ENCODE measurements at regions not wholly inside any gene's neighbourhood (a gene's known extent, or its start where the extent isn't known, plus 50 kb on each side); places are given as distances from the start of the nearest gene placed in this dataset.

- H3K14ac ChIP-seq (ENCODE audit: low read length), result no peak overlapping the region
Observed at GRCh38 chr5:17157916-17158529, 59.4 kb upstream of the BASP1 start.

DNA sequence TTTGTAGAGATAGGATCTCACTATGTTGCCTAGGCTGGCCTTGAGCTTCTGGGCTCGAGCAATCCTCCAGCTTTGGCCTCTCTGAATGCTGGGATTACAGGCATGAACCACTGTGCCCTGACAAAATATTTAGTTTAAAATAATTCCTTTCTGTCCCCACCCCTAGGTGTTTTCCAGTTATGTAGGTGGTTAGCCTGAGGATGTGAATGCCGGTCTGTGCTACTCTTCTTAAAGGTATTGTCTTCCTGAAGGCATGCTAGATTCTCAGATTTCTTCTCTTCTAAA lies 56.7 kb upstream of the BASP1 start:
- no peak overlapping the region for H2AFZ ChIP-seq (ENCODE audit: insufficient read depth, low read length, poor library complexity)
- no peak overlapping the region for H3K27ac ChIP-seq (ENCODE audit: low read depth, low read length)
- H2AK5ac ChIP-seq (ENCODE audit: low read length), result no peak overlapping the region
- peaks cover 0 to 5% of the 10 kb centered on the region in 2 experiments for H3K4me1 ChIP-seq (ENCODE audit: control insufficient read depth in 1 of 2, insufficient read depth in 2 of 2, low read length in 2 of 2)
- no peaks in the 10 kb centered on the region for H3K27me3 ChIP-seq (ENCODE audit: insufficient read depth, low read length)
- no peaks in the 10 kb centered on the region for H3K36me3 ChIP-seq (ENCODE audit: control insufficient read depth in 1 of 2, insufficient read depth in 2 of 2, low read length in 2 of 2)
- no peak overlapping the region for H3K4me3 ChIP-seq (ENCODE audit: low read depth, low read length)
- H4K12ac ChIP-seq (ENCODE audit: low read depth, low read length), result no peak overlapping the region
- H2BK120ac ChIP-seq (ENCODE audit: insufficient read depth, low read length, poor library complexity), result no peak overlapping the region
- no peaks in the 10 kb centered on the region for H3K79me2 ChIP-seq (ENCODE audit: control insufficient read depth, insufficient read depth, low read length, poor library complexity)
- no peak overlapping the region for H3K4ac ChIP-seq (ENCODE audit: low read depth, low read length)
- H3K14ac ChIP-seq (ENCODE audit: low read length), result no peak overlapping the region
- peaks cover 3% of the 10 kb centered on the region for H3K79me1 ChIP-seq (ENCODE audit: low read length)
- H3K23ac ChIP-seq (ENCODE audit: low read length), result no peak overlapping the region
- peak overlapping the region; percentile 25 for H4K91ac ChIP-seq (ENCODE audit: low read depth, low read length)
- no peak overlapping the region for H4K8ac ChIP-seq (ENCODE audit: low read depth, low read length)
- DNase-seq, result peak; percentile 89 to 93
- H2BK5ac ChIP-seq (ENCODE audit: low read depth, low read length, poor library complexity), result no peak overlapping the region
- H3K18ac ChIP-seq (ENCODE audit: low read length), result no peak overlapping the region
- H3K9ac ChIP-seq (ENCODE audit: low read length), result no peak overlapping the region
- H3K4me2 ChIP-seq (ENCODE audit: low read length), result no peak overlapping the region
- H3K9me3 ChIP-seq (ENCODE audit: insufficient read depth, low read depth, low read length), result no peaks in the 10 kb centered on the region
- WGBS (ENCODE audit: extremely low coverage, insufficient coverage, insufficient read length), result no CpG with 5 or more reads among the region's 2 CpGs
- H2BK12ac ChIP-seq (ENCODE audit: low read length), result no peak overlapping the region

More at GRCh38 chr5:17157916-17158529, 59.4 kb upstream of the BASP1 start:
- H3K27me3 ChIP-seq (ENCODE audit: insufficient read depth, low read length), result no peaks in the 10 kb centered on the region
- no peaks in the 10 kb centered on the region for H3K36me3 ChIP-seq (ENCODE audit: control insufficient read depth in 1 of 2, insufficient read depth in 2 of 2, low read length in 2 of 2)
- no peaks in the 10 kb centered on the region for H3K9me3 ChIP-seq (ENCODE audit: insufficient read depth, low read depth, low read length)
- peaks cover 3% of the 10 kb centered on the region for H3K79me1 ChIP-seq (ENCODE audit: low read length)
- no peak overlapping the region for H3K4me3 ChIP-seq (ENCODE audit: low read depth, low read length)
- H3K18ac ChIP-seq (ENCODE audit: low read length), result no peak overlapping the region
- H3K79me2 ChIP-seq (ENCODE audit: control insufficient read depth, insufficient read depth, low read length, poor library complexity), result no peaks in the 10 kb centered on the region
- no CpG with 5 or more reads among the region's 7 CpGs for WGBS (ENCODE audit: extremely low coverage, insufficient coverage, insufficient read length)
- H4K12ac ChIP-seq (ENCODE audit: low read depth, low read length), result no peak overlapping the region
- H2BK5ac ChIP-seq (ENCODE audit: low read depth, low read length, poor library complexity), result no peak overlapping the region
- H2AFZ ChIP-seq (ENCODE audit: insufficient read depth, low read length, poor library complexity), result no peak overlapping the region
- H2AK5ac ChIP-seq (ENCODE audit: low read length), result no peak overlapping the region
- no peak overlapping the region for H3K9ac ChIP-seq (ENCODE audit: low read length)
- H4K91ac ChIP-seq (ENCODE audit: low read depth, low read length), result peak overlapping the region; percentile 33
- peak; percentile 93 for DNase-seq
- no peak overlapping the region for H4K8ac ChIP-seq (ENCODE audit: low read depth, low read length)
- no peak overlapping the region for H2BK120ac ChIP-seq (ENCODE audit: insufficient read depth, low read length, poor library complexity)
- H3K23ac ChIP-seq (ENCODE audit: low read length), result no peak overlapping the region
- H3K4me2 ChIP-seq (ENCODE audit: low read length), result no peak overlapping the region
- peak overlapping the region; percentile 21 for H2BK12ac ChIP-seq (ENCODE audit: low read length)
- no peak overlapping the region for H3K27ac ChIP-seq (ENCODE audit: low read depth, low read length)
- H3K4ac ChIP-seq (ENCODE audit: low read depth, low read length), result peak overlapping the region; percentile 41
- peaks cover 0 to 5% of the 10 kb centered on the region in 2 experiments for H3K4me1 ChIP-seq (ENCODE audit: control insufficient read depth in 1 of 2, insufficient read depth in 2 of 2, low read length in 2 of 2)

- H3K4me1 ChIP-seq (ENCODE audit: control insufficient read depth in 1 of 2, insufficient read depth in 2 of 2, low read length in 2 of 2), result peaks cover 0 to 3% of the 10 kb centered on the region in 2 experiments
- H3K18ac ChIP-seq (ENCODE audit: low read length), result no peak overlapping the region
- H3K4me2 ChIP-seq (ENCODE audit: low read length), result no peak overlapping the region
- no peaks in the 10 kb centered on the region for H3K79me2 ChIP-seq (ENCODE audit: control insufficient read depth, insufficient read depth, low read length, poor library complexity)
- H3K23ac ChIP-seq (ENCODE audit: low read length), result no peak overlapping the region
- H3K9me3 ChIP-seq (ENCODE audit: insufficient read depth, low read depth, low read length), result no peaks in the 10 kb centered on the region
- H4K91ac ChIP-seq (ENCODE audit: low read depth, low read length), result no peak overlapping the region
- H3K4ac ChIP-seq (ENCODE audit: low read depth, low read length), result no peak overlapping the region
- no CpG with 5 or more reads among the region's 3 CpGs for WGBS (ENCODE audit: extremely low coverage, insufficient coverage, insufficient read length)
- no peak overlapping the region for H2BK12ac ChIP-seq (ENCODE audit: low read length)
- no peak overlapping the region for H3K14ac ChIP-seq (ENCODE audit: low read length)
- no peak overlapping the region for H2AK5ac ChIP-seq (ENCODE audit: low read length)
- H4K8ac ChIP-seq (ENCODE audit: low read depth, low read length), result no peak overlapping the region
- H3K79me1 ChIP-seq (ENCODE audit: low read length), result peaks cover 3% of the 10 kb centered on the region
- H3K9ac ChIP-seq (ENCODE audit: low read length), result no peak overlapping the region
- no peaks in the 10 kb centered on the region for H3K36me3 ChIP-seq (ENCODE audit: control insufficient read depth in 1 of 2, insufficient read depth in 2 of 2, low read length in 2 of 2)
- H2AFZ ChIP-seq (ENCODE audit: insufficient read depth, low read length, poor library complexity), result no peak overlapping the region
- H4K12ac ChIP-seq (ENCODE audit: low read depth, low read length), result no peak overlapping the region
- H3K27me3 ChIP-seq (ENCODE audit: insufficient read depth, low read length), result no peaks in the 10 kb centered on the region
- no peak for DNase-seq
- H3K27ac ChIP-seq (ENCODE audit: low read depth, low read length), result no peak overlapping the region
- no peak overlapping the region for H2BK120ac ChIP-seq (ENCODE audit: insufficient read depth, low read length, poor library complexity)
- no peak overlapping the region for H3K4me3 ChIP-seq (ENCODE audit: low read depth, low read length)
- H2BK5ac ChIP-seq (ENCODE audit: low read depth, low read length, poor library complexity), result no peak overlapping the region
Observed at GRCh38 chr5:17161662-17162061, 55.8 kb upstream of the BASP1 start.

- no peak overlapping the region for H3K23ac ChIP-seq (ENCODE audit: low read length)
- H2AK5ac ChIP-seq (ENCODE audit: low read length), result no peak overlapping the region
- H3K4me3 ChIP-seq (ENCODE audit: low read depth, low read length), result no peak overlapping the region
- H3K79me1 ChIP-seq (ENCODE audit: low read length), result peaks cover 1% of the 10 kb centered on the region
- H3K79me2 ChIP-seq (ENCODE audit: control insufficient read depth, insufficient read depth, low read length, poor library complexity), result no peaks in the 10 kb centered on the region
- H3K27me3 ChIP-seq (ENCODE audit: insufficient read depth, low read length), result no peaks in the 10 kb centered on the region
- H4K8ac ChIP-seq (ENCODE audit: low read depth, low read length), result no peak overlapping the region
- no peaks in the 10 kb centered on the region for H3K4me1 ChIP-seq (ENCODE audit: control insufficient read depth in 1 of 2, insufficient read depth in 2 of 2, low read length in 2 of 2)
- H3K14ac ChIP-seq (ENCODE audit: low read length), result no peak overlapping the region
- H3K9me3 ChIP-seq (ENCODE audit: insufficient read depth, low read depth, low read length), result no peaks in the 10 kb centered on the region
- no peak overlapping the region for H4K12ac ChIP-seq (ENCODE audit: low read depth, low read length)
- no peak overlapping the region for H2BK5ac ChIP-seq (ENCODE audit: low read depth, low read length, poor library complexity)
- no peak overlapping the region for H3K18ac ChIP-seq (ENCODE audit: low read length)
- no peak for DNase-seq
- H3K4me2 ChIP-seq (ENCODE audit: low read length), result no peak overlapping the region
- no peak overlapping the region for H3K9ac ChIP-seq (ENCODE audit: low read length)
- no peak overlapping the region for H3K4ac ChIP-seq (ENCODE audit: low read depth, low read length)
- no peak overlapping the region for H2AFZ ChIP-seq (ENCODE audit: insufficient read depth, low read length, poor library complexity)
- no peak overlapping the region for H2BK12ac ChIP-seq (ENCODE audit: low read length)
- no peaks in the 10 kb centered on the region for H3K36me3 ChIP-seq (ENCODE audit: control insufficient read depth in 1 of 2, insufficient read depth in 2 of 2, low read length in 2 of 2)
- H4K91ac ChIP-seq (ENCODE audit: low read depth, low read length), result no peak overlapping the region
- H3K27ac ChIP-seq (ENCODE audit: low read depth, low read length), result no peak overlapping the region
- H2BK120ac ChIP-seq (ENCODE audit: insufficient read depth, low read length, poor library complexity), result no peak overlapping the region
Observed at GRCh38 chr5:17163221-17163620, 54.2 kb upstream of the BASP1 start.
